Transverse colon (tissue), 3 donors: ENCODE measurements at regions not wholly inside any gene's neighbourhood (a gene's known extent, or its start where the extent isn't known, plus 50 kb on each side); places are given as distances from the start of the nearest gene placed in this dataset.

Source experiments
- CTCF ChIP-seq, 5 experiments: fragments of 200-600 bp in 3 of 5; fragments of 450-650 bp in 2 of 5; sonication (generic) in 3 of 5; IDR thresholded peaks; 1 replicate in 2 of 5; 2 replicates in 3 of 5; pipeline ENCODE4 v1.5.1; 2016 to 2017; ENCODE audit warnings: antibody characterized with exemption in 5 of 5, inconsistent platforms in 3 of 5, mild to moderate bottlenecking in 2 of 5, moderate library complexity in 1 of 5
- EP300 ChIP-seq: sonication (generic); formaldehyde crosslinking; IDR thresholded peaks from one replicate; pipeline ENCODE4 v1.6.1; 2017; ENCODE audit warnings: antibody characterized with exemption, low read depth
- POLR2A ChIP-seq: fragments of 450-650 bp; IDR thresholded peaks from one replicate; pipeline ENCODE4 v1.6.1; 2016; ENCODE audit warnings: antibody characterized with exemption, mild to moderate bottlenecking, moderate library complexity

DNA sequence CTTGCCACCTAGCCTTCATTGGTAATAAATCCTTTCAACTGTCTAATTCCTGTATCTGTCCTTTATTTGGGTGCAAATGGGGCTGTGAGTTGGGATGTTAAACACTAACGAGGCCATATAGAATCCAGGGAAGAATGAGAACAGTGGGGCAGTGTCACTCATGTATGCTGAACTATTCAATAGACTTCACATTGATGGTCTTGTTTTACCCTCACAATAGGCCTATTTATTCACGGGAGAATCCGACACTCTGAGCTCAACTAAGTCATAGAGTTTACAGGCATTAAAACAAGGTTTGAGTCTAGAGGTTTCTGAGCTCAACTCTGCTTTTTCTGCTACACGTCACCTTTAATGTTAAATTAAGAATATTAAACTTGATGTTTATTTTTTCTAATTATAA is 421.6 kb downstream of the SOX11 start:
- TF ChIP-seq CTCF (IDR thresholded peaks at IDR 0.05), result no peak
- TF ChIP-seq POLR2A, result no peak
- TF ChIP-seq EP300, result no peak
